Fibroblast of gingiva (primary cell): ENCODE measurements at regions not wholly inside any gene's neighbourhood (a gene's known extent, or its start where the extent isn't known, plus 50 kb on each side); places are given as distances from the start of the nearest gene placed in this dataset.
"Not testable (repeated sequence)": the region's sequence is repeated elsewhere in the genome, so short reads cannot be mapped to it uniquely, and the experiment has no call there.

Source experiments
- DNase-seq: peaks from one replicate; pipeline ENCODE4 v3.0.0-alpha.2; 2011; ENCODE audit warnings: low read depth

GRCh38 chr5:98128271-98128670 lies 645.2 kb upstream of the RGMB start:
- DNase-seq, result no peak

- DNase-seq, result no peak
These were observed 644.6 kb upstream of the RGMB start for GRCh38 chr5:98128846-98129245.

GRCh38 chr5:98130261-98131035 lies 643.0 kb upstream of the RGMB start:
- DNase-seq, result peak; percentile 15

GRCh38 chr5:98144116-98144515 lies 629.3 kb upstream of the RGMB start:
- DNase-seq, result no peak

- no peak for DNase-seq
These were observed 628.8 kb upstream of the RGMB start for GRCh38 chr5:98144710-98145109.

GRCh38 chr5:98157368-98157767 lies 616.1 kb upstream of the RGMB start:
- no peak for DNase-seq

GRCh38 chr5:98158440-98158839 lies 615.0 kb upstream of the RGMB start:
- no peak for DNase-seq

GRCh38 chr5:98163796-98164493 lies 609.5 kb upstream of the RGMB start:
- no peak for DNase-seq

- DNase-seq, result no peak
These were observed 604.6 kb upstream of the RGMB start for GRCh38 chr5:98168871-98169270.

GRCh38 chr5:98170994-98171393 lies 602.5 kb upstream of the RGMB start:
- DNase-seq, result no peak

GRCh38 chr5:98173334-98173733 lies 600.1 kb upstream of the RGMB start:
- peak; percentile 9 for DNase-seq

- no peak for DNase-seq
These were observed 598.0 kb upstream of the RGMB start for GRCh38 chr5:98175474-98175873.

GRCh38 chr5:98179791-98180755 lies 593.4 kb upstream of the RGMB start:
- no peak for DNase-seq

- no peak for DNase-seq
These were observed 587.3 kb upstream of the RGMB start for GRCh38 chr5:98186128-98186527.

GRCh38 chr5:98187945-98188344 lies 585.5 kb upstream of the RGMB start:
- peak; percentile 29 for DNase-seq

- DNase-seq, result not testable (repeated sequence)
These were observed 583.1 kb upstream of the RGMB start for GRCh38 chr5:98190344-98190743.

- DNase-seq, result no peak
These were observed 579.3 kb upstream of the RGMB start for GRCh38 chr5:98193921-98194760.

- no peak for DNase-seq
These were observed 572.5 kb upstream of the RGMB start for GRCh38 chr5:98200726-98201541.

GRCh38 chr5:98204798-98205197 lies 568.7 kb upstream of the RGMB start:
- DNase-seq, result no peak

- DNase-seq, result peak; percentile 27
These were observed 567.6 kb upstream of the RGMB start for GRCh38 chr5:98205691-98206461.
